Psoas muscle (tissue), 7 donors: ENCODE measurements at regions not wholly inside any gene's neighbourhood (a gene's known extent, or its start where the extent isn't known, plus 50 kb on each side); places are given as distances from the start of the nearest gene placed in this dataset.

Source experiments
- ATAC-seq, 4 donors: fragments of 200-7000 bp; cut with Tn5 transposase; one replicate each; pipeline ENCODE4 v1.9.1; 2020; ENCODE audit warnings: moderate library complexity in 3 of 4, mild to moderate bottlenecking in 2 of 4
- DNase-seq, 2 donors: peaks; one replicate each; pipeline ENCODE4 v3.0.0-alpha.2; 2020
- H3K27ac ChIP-seq: fragments of 200-600 bp; one replicate; pipeline ENCODE4 v1.8.0; 2022
- H3K27me3 ChIP-seq, 3 donors: fragments of 200-600 bp in 1 of 3; one replicate each; pipeline versions ENCODE4 v1.6.1 to v1.8.0; 2013 to 2022; ENCODE audit warnings: low read length in 2 of 3, mild to moderate bottlenecking in 2 of 3, moderate library complexity in 1 of 3; ENCODE audit not compliant: insufficient read depth in 3 of 3
- H3K36me3 ChIP-seq, 2 donors: fragments of 200-600 bp in 1 of 2; one replicate each; pipeline versions ENCODE4 v1.6.1 to v1.8.0; 2013 to 2022; ENCODE audit warnings: low read depth in 1 of 2, mild to moderate bottlenecking in 1 of 2, moderate library complexity in 1 of 2; ENCODE audit not compliant: insufficient read depth in 1 of 2
- H3K4me1 ChIP-seq: fragments of 200-600 bp; one replicate; pipeline ENCODE4 v1.8.0; 2022
- H3K4me3 ChIP-seq: fragments of 200-600 bp; one replicate; pipeline ENCODE4 v1.8.0; 2022; ENCODE audit warnings: mild to moderate bottlenecking
- H3K9me3 ChIP-seq: fragments of 200-600 bp; one replicate; pipeline ENCODE4 v1.8.0; 2022
- WGBS, 3 donors: extraction: QIAGEN DNeasy Blood & Tissue Kit; methylation state at CpG; one replicate each; pipeline versions ENCODE4 v1.1.6 to v1.1.7; 2013; 5-methylcytosine and 5-hydroxymethylcytosine counted together
- intact Hi-C, 2 donors: fragments of 100-400 bp; cut with DNase I; formaldehyde crosslinking; loops; one replicate each; pipeline versions ENCODE4 v1.11.0 to v1.14.2; 2022
- TF ChIP-seq, protein P1 (sequence below): fragments of 200-600 bp; IDR thresholded peaks from one replicate; pipeline ENCODE4 v1.8.0; 2022; ENCODE audit warnings: antibody characterized with exemption
- donor health status: healthy with polysubstance abuse.
- donor health status: DM: no; HTN: no; CAD: no; lungs with moderate emphysema.
- donor health status: Bipolar disorder and iron deficiency.
- donor health status: healthy.
- donor health status: DM: yes; HTN: yes; CAD: no.
- donor health status: DM: no; HTN: no; CAD: no.
- donor health status: DM: yes; HTN: yes; CAD: no.

DNA sequence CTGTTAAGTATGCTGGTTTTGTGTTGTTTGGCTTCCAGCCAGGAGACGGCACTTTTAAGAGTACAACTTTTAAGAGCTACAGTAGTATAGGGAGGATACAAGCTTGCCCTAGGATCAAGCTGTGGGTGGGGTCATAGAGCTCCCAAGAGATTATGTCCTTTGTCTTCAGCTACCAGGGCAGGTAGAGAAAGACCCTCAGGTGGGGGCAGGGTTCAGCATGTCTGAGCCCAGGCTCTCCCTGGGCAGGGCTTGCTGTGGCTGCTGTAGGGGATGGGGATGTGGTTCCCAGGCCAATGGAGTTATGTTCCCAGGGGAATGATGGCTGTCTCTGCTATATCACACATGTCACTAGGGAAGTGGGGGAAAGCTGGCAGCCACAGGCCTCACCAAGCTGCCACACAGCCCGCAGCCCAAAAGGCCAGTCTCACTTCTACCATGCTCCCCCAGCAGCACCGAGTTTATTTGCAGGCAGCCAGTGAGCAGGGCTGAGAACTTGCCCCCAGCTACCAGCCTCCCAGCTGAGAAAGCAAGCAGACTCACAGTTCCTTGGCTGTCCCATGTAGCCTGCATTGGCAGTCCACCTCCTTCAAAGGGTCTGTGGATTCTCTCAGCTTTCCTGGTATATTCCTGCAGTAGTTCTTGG lies 105.7 kb upstream of the ERBB4 start:
- intact Hi-C loops = no loop called here
- DNase-seq = no peak
- H3K9me3 ChIP-seq = no peaks in the 10 kb centered on the region
- H3K27ac ChIP-seq = no peak overlapping the region
- no peak for ATAC-seq
- WGBS, 3 donors = 64 to 80% (median 73%) methylated on average over 3 of the region's 3 CpGs
- TF ChIP-seq, protein P1, sequence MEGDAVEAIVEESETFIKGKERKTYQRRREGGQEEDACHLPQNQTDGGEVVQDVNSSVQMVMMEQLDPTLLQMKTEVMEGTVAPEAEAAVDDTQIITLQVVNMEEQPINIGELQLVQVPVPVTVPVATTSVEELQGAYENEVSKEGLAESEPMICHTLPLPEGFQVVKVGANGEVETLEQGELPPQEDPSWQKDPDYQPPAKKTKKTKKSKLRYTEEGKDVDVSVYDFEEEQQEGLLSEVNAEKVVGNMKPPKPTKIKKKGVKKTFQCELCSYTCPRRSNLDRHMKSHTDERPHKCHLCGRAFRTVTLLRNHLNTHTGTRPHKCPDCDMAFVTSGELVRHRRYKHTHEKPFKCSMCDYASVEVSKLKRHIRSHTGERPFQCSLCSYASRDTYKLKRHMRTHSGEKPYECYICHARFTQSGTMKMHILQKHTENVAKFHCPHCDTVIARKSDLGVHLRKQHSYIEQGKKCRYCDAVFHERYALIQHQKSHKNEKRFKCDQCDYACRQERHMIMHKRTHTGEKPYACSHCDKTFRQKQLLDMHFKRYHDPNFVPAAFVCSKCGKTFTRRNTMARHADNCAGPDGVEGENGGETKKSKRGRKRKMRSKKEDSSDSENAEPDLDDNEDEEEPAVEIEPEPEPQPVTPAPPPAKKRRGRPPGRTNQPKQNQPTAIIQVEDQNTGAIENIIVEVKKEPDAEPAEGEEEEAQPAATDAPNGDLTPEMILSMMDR = no peak
- no peaks in the 10 kb centered on the region for H3K36me3 ChIP-seq
- no peak overlapping the region for H3K4me3 ChIP-seq
- H3K27me3 ChIP-seq = no peaks in the 10 kb centered on the region
- H3K4me1 ChIP-seq = no peaks in the 10 kb centered on the region

DNA sequence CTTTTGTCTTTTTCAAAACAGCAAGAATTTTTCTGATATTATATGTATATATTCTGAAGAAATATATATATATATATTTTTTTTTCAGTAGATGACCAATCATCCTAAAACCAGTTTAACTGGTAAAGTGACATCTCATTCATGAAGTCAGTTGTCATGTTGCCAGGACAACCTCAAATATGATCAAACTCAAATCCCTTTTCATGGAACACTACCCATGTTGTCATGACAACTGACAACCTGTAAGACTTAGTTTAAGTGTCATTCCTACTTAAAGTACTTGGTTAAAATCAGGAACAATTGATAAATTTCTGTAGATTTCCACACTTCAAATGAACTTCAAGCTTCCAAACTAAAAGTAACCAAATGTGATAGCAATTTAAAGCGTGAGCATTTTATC lies 101.8 kb upstream of the ERBB4 start:
- Histone ChIP-seq H3K4me1 (no peaks in the 10 kb centered on the region), H3K27me3 (peaks cover 0 to 3% (median 0%) of the 10 kb centered on the region in 3 donors), H3K27ac (no peak overlapping the region), H3K4me3 (no peak overlapping the region), H3K36me3 (no peaks in the 10 kb centered on the region), H3K9me3 (no peaks in the 10 kb centered on the region)
- DNase-seq (no peak), ATAC-seq (no peak)
- 78 to 85% (median 82%) methylated on average over 1 of the region's 1 CpG for WGBS, 3 donors
- TF ChIP-seq, protein P1 = no peak
- intact Hi-C loops = no loop called here

DNA sequence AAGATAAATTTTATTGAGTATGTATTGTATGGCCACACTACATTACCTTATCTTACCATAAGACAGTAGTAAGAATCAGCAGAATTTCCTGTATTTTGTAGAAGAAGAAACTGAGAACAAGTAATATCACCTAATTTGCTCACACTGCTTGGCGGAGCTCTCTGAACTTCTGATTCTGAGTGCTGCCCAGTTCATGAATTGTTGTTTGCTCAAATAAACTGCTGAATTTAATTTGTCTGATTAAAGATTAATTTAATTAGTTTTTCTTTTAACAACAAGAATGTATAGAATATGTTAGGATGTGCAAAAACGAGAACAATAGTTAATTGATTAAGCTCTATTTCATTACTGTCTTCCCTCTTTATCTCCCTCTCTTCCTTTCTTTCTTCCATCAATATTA lies 100.1 kb upstream of the ERBB4 start:
- intact Hi-C loops = no loop called here
- TF ChIP-seq, protein P1 = no peak

DNA sequence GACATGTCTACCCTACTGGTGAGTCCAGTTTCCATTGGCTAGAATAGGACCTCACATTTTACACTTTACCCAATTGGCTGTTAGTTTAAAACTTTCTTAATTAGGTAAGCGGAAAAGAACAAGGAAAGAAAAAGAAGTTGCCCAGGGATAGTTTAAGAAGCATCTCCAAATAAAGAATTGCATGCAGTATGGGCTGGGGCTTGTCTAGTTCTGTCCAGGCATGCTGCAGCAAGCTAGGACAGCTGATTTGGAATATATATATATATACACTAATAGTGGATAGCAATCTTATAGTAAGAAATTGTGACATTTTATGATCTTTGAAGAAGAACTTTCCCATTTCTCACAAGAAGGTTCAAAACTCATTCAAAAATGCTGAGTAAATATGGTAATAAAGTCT lies 90.0 kb upstream of the ERBB4 start:
- ATAC-seq (no peak), DNase-seq (no peak)
- no peak overlapping the region for H3K4me3 ChIP-seq
- H3K36me3 ChIP-seq = no peaks in the 10 kb centered on the region
- 55 to 71% (median 66%) methylated on average over 1 of the region's 1 CpG for WGBS, 3 donors
- no peaks in the 10 kb centered on the region for H3K27me3 ChIP-seq
- H3K9me3 ChIP-seq = no peaks in the 10 kb centered on the region
- intact Hi-C loops = no loop called here
- TF ChIP-seq, protein P1 = no peak
- no peak overlapping the region for H3K27ac ChIP-seq
- no peaks in the 10 kb centered on the region for H3K4me1 ChIP-seq

More for the DNA sequence above, 100.1 kb upstream of the ERBB4 start:
- Histone ChIP-seq H3K4me3 (no peak overlapping the region), H3K9me3 (no peaks in the 10 kb centered on the region), H3K27me3 (peaks cover 0 to 3% (median 0%) of the 10 kb centered on the region in 3 donors), H3K4me1 (no peaks in the 10 kb centered on the region), H3K27ac (no peak overlapping the region), H3K36me3 (no peaks in the 10 kb centered on the region)
- ATAC-seq (no peak), DNase-seq (no peak)
- 81 to 87% (median 87%) methylated on average over 2 of the region's 2 CpGs for WGBS, 3 donors

DNA sequence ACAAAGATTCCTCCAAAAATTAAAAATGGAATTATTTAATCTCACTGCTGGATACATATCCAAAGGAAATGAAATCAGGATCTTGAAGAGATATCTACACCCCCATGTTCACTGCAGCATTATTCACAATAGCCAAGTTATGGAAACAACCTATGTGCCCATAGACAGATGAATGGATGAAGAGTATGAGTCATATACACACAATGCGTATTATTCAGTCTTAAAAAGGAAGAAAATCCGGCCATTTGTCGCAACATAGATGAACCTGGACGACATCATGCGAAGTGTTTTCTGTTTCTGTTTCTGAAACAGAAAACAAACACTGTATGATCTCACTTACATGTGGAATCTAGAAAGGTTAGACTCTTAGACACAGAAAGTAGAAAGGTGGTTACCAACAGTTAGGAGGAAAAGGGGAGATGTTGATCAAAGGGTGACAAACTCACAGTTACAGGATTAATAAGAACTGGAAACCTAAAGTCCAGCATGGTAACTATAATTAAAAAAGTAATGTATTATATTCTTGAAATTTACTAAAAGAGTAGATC lies 87.8 kb upstream of the ERBB4 start:
- H3K36me3 ChIP-seq = no peaks in the 10 kb centered on the region
- no peak overlapping the region for H3K4me3 ChIP-seq
- H3K27me3 ChIP-seq = no peaks in the 10 kb centered on the region
- no peak overlapping the region for H3K27ac ChIP-seq
- TF ChIP-seq, protein P1 = no peak
- no peak for DNase-seq
- WGBS, 3 donors = 93% methylated on average over 5 of the region's 5 CpGs
- intact Hi-C loops = no loop called here
- no peaks in the 10 kb centered on the region for H3K9me3 ChIP-seq
- no peaks in the 10 kb centered on the region for H3K4me1 ChIP-seq
- ATAC-seq = no peak
